ENCODE measurements at regions not wholly inside any gene's neighbourhood (a gene's known extent, or its start where the extent isn't known, plus 50 kb on each side); places are given as distances from the start of the nearest gene placed in this dataset.

DNA sequence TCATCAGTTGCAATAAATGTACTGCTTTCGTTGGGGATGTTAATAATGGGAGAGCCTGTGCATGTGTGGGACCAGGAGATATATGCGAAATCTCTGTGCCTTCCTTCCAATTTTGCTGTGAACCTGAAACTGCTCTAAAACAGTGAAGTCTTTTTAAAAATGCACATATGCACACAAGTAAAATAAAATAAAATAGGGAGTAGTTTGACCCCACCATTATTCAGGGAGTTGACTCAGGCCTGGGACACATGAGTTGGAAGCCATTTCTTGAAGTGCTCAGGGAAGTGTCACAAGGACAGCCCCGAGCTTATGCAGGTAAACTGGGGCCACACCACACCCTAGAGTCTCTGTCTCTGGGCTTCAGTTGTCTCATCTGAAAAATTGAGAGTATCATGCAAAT lies 183.1 kb upstream of the POU2AF2 start:
- Histone ChIP-seq H3K4me3 (ENCODE audit: low read length) (no peak overlapping the region), H3K4me1 (ENCODE audit: low read length) (no peaks in the 10 kb centered on the region), H3K9ac (ENCODE audit: low read length) (no peak overlapping the region), H3K27ac (ENCODE audit: low read length) (no peak overlapping the region), H3K27me3 (replicated peaks; ENCODE audit: insufficient read depth, low read length) (no peaks in the 10 kb centered on the region), H2AFZ (ENCODE audit: low read length) (no peak overlapping the region), H3K79me2 (ENCODE audit: low read length) (no peaks in the 10 kb centered on the region), H3K36me3 (replicated peaks; ENCODE audit: insufficient read depth, low read length) (no peaks in the 10 kb centered on the region), H4K20me1 (ENCODE audit: insufficient read depth, low read length) (no peaks in the 10 kb centered on the region), H3K9me2 (replicated peaks; ENCODE audit: insufficient read depth, low read length) (no peaks in the 10 kb centered on the region), H3K9me3 (replicated peaks; ENCODE audit: insufficient read depth, low read length) (no peaks in the 10 kb centered on the region), H3F3A (ENCODE audit: insufficient read depth, low read length) (no peaks in the 10 kb centered on the region), H3K4me2 (ENCODE audit: low read depth, low read length) (no peak overlapping the region)
- TF ChIP-seq EZH2 (optimal IDR thresholded peaks at IDR 0.05; ENCODE audit: low read depth, low read length) = no peak
- TF ChIP-seq, protein P1, sequence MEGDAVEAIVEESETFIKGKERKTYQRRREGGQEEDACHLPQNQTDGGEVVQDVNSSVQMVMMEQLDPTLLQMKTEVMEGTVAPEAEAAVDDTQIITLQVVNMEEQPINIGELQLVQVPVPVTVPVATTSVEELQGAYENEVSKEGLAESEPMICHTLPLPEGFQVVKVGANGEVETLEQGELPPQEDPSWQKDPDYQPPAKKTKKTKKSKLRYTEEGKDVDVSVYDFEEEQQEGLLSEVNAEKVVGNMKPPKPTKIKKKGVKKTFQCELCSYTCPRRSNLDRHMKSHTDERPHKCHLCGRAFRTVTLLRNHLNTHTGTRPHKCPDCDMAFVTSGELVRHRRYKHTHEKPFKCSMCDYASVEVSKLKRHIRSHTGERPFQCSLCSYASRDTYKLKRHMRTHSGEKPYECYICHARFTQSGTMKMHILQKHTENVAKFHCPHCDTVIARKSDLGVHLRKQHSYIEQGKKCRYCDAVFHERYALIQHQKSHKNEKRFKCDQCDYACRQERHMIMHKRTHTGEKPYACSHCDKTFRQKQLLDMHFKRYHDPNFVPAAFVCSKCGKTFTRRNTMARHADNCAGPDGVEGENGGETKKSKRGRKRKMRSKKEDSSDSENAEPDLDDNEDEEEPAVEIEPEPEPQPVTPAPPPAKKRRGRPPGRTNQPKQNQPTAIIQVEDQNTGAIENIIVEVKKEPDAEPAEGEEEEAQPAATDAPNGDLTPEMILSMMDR (IDR thresholded peaks at IDR 0.05; ENCODE audit: low read length) = no peak
- no peak for TF ChIP-seq EZH2phosphoT487 (IDR thresholded peaks at IDR 0.05; ENCODE audit: low read length)
- no peak for DNase-seq

DNA sequence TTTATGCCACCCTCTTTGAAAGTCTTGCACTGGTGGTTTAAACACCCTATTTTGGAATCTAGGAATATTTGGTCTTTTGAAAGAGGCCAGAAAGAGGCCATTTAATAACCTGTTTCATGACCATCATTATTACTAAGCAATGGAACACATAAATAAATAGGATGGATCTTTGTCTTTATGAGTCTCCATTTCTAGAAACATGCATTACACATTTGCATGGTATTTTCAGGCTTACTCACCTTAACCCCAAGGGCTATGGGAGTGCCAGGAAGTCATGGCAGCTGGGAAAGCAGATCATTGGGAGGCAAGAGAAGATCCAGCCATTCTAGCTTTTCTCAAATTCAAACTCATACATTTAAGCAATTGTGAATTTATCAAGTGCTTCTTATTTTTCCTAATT lies 185.8 kb upstream of the POU2AF2 start:
- Histone ChIP-seq H3K36me3 (replicated peaks; ENCODE audit: insufficient read depth, low read length) (no peaks in the 10 kb centered on the region), H3K9me2 (replicated peaks; ENCODE audit: insufficient read depth, low read length) (no peaks in the 10 kb centered on the region), H3K9ac (ENCODE audit: low read length) (no peak overlapping the region), H3K4me1 (ENCODE audit: low read length) (no peaks in the 10 kb centered on the region), H3K79me2 (ENCODE audit: low read length) (no peaks in the 10 kb centered on the region), H3K4me2 (ENCODE audit: low read depth, low read length) (no peak overlapping the region), H3K27me3 (replicated peaks; ENCODE audit: insufficient read depth, low read length) (no peaks in the 10 kb centered on the region), H3F3A (ENCODE audit: insufficient read depth, low read length) (no peaks in the 10 kb centered on the region), H2AFZ (ENCODE audit: low read length) (no peak overlapping the region), H4K20me1 (ENCODE audit: insufficient read depth, low read length) (no peaks in the 10 kb centered on the region), H3K9me3 (replicated peaks; ENCODE audit: insufficient read depth, low read length) (no peaks in the 10 kb centered on the region), H3K4me3 (ENCODE audit: low read length) (no peak overlapping the region), H3K27ac (ENCODE audit: low read length) (no peak overlapping the region)
- TF ChIP-seq EZH2phosphoT487 (IDR thresholded peaks at IDR 0.05; ENCODE audit: low read length) = no peak
- TF ChIP-seq, protein P1 (IDR thresholded peaks at IDR 0.05; ENCODE audit: low read length) = no peak
- TF ChIP-seq EZH2 (optimal IDR thresholded peaks at IDR 0.05; ENCODE audit: low read depth, low read length) = no peak
- no peak for DNase-seq

DNA sequence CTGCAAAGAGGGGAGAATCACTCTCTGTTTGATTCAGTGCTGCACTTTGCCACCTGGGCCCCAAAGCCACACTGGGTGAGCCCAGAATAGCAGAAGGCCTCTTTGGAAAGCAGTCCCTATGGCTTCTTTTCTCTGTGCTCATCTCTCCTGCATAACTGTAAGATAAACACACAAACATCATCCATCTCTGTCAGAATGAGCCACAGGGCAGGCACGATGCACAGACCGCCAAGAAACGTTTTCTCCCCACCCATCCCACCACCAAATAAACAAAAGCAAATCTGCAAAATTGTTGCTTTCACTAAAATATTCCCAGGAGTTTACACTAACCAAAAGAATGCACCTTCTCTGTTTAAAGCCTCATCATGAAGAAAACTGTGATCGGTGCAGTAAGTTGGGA lies 196.4 kb upstream of the POU2AF2 start:
- Histone ChIP-seq H3K4me1 (ENCODE audit: low read length) (no peaks in the 10 kb centered on the region), H2AFZ (ENCODE audit: low read length) (no peak overlapping the region), H3K9ac (ENCODE audit: low read length) (no peak overlapping the region), H3K27ac (ENCODE audit: low read length) (no peak overlapping the region), H3K9me3 (replicated peaks; ENCODE audit: insufficient read depth, low read length) (no peaks in the 10 kb centered on the region), H3K27me3 (replicated peaks; ENCODE audit: insufficient read depth, low read length) (no peaks in the 10 kb centered on the region), H3K4me2 (ENCODE audit: low read depth, low read length) (no peak overlapping the region), H3K4me3 (ENCODE audit: low read length) (no peak overlapping the region), H4K20me1 (ENCODE audit: insufficient read depth, low read length) (no peaks in the 10 kb centered on the region), H3K79me2 (ENCODE audit: low read length) (no peaks in the 10 kb centered on the region), H3K9me2 (replicated peaks; ENCODE audit: insufficient read depth, low read length) (no peaks in the 10 kb centered on the region), H3F3A (ENCODE audit: insufficient read depth, low read length) (no peaks in the 10 kb centered on the region), H3K36me3 (replicated peaks; ENCODE audit: insufficient read depth, low read length) (no peaks in the 10 kb centered on the region)
- DNase-seq = no peak
- TF ChIP-seq EZH2phosphoT487 (IDR thresholded peaks at IDR 0.05; ENCODE audit: low read length) (no peak), EZH2 (optimal IDR thresholded peaks at IDR 0.05; ENCODE audit: low read depth, low read length) (no peak)
- TF ChIP-seq, protein P1 (IDR thresholded peaks at IDR 0.05; ENCODE audit: low read length) = no peak

All from MM.1S (cell line).